ENCODE measurements at regions not wholly inside any gene's neighbourhood (a gene's known extent, or its start where the extent isn't known, plus 50 kb on each side); places are given as distances from the start of the nearest gene placed in this dataset.
"Not testable (repeated sequence)": the region's sequence is repeated elsewhere in the genome, so short reads cannot be mapped to it uniquely, and the experiment has no call there.

- no peak for FAIRE-seq
Measured at GRCh38 chr3:110344487-110344886, 727.1 kb upstream of the NECTIN3 start.

GRCh38 chr3:110344897-110345767, 726.5 kb upstream of the NECTIN3 start:
- no peak for FAIRE-seq

- peak; percentile 82 for FAIRE-seq
Measured at GRCh38 chr3:110349295-110349694, 722.3 kb upstream of the NECTIN3 start.

- no peak for FAIRE-seq
Measured at GRCh38 chr3:110352841-110353604, 718.6 kb upstream of the NECTIN3 start.

- no peak for FAIRE-seq
Measured at GRCh38 chr3:110362751-110363150, 708.9 kb upstream of the NECTIN3 start.

GRCh38 chr3:110367289-110367688, 704.3 kb upstream of the NECTIN3 start:
- not testable (repeated sequence) for FAIRE-seq

GRCh38 chr3:110375751-110376518, 695.7 kb upstream of the NECTIN3 start:
- FAIRE-seq = no peak

GRCh38 chr3:110378481-110378880, 693.1 kb upstream of the NECTIN3 start:
- FAIRE-seq = no peak

- no peak for FAIRE-seq
Measured at GRCh38 chr3:110381992-110382391, 689.6 kb upstream of the NECTIN3 start.

GRCh38 chr3:110383356-110383755, 688.3 kb upstream of the NECTIN3 start:
- FAIRE-seq = no peak

GRCh38 chr3:110384601-110385000, 687.0 kb upstream of the NECTIN3 start:
- FAIRE-seq = no peak

- FAIRE-seq = no peak
Measured at GRCh38 chr3:110389005-110389404, 682.6 kb upstream of the NECTIN3 start.

- FAIRE-seq = no peak
Measured at GRCh38 chr3:110390372-110390771, 681.2 kb upstream of the NECTIN3 start.

- FAIRE-seq = no peak
Measured at GRCh38 chr3:110391042-110391441, 680.6 kb upstream of the NECTIN3 start.

- FAIRE-seq = no peak
Measured at GRCh38 chr3:110391640-110392395, 679.8 kb upstream of the NECTIN3 start.

GRCh38 chr3:110393941-110394340, 677.7 kb upstream of the NECTIN3 start:
- FAIRE-seq = no peak

- no peak for FAIRE-seq
Measured at GRCh38 chr3:110397115-110397514, 674.5 kb upstream of the NECTIN3 start.

- no peak for FAIRE-seq
Measured at GRCh38 chr3:110400315-110400714, 671.3 kb upstream of the NECTIN3 start.

GRCh38 chr3:110405830-110406585, 665.6 kb upstream of the NECTIN3 start:
- FAIRE-seq = no peak

GRCh38 chr3:110413266-110413665, 658.4 kb upstream of the NECTIN3 start:
- FAIRE-seq = no peak
